ENCODE measurements at regions not wholly inside any gene's neighbourhood (a gene's known extent, or its start where the extent isn't known, plus 50 kb on each side); places are given as distances from the start of the nearest gene placed in this dataset.

DNA sequence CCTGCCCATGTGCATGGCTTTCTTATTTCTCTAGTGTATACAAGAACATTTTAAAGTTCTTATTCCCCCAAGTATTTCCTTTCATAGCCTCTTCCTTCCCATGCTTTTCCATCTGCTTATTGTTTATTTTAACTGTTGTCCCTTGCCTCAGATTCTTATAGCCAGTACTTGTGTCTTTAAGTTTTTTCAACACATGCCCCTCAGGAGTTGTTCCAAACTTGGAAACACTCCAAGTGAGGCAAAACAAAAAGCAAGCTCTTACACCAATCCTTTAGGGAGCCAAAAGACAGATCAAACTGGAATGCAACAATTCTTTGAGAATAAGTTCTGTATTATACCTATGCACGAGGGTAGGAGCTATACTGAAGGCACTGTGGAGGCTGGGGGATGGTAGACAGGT, 222.0 kb upstream of the STK26 start:
- TF ChIP-seq CTCF (IDR thresholded peaks at IDR 0.05; ENCODE audit: insufficient read depth, low read depth, low read length): no peak
- POLR2A ChIA-PET: no interaction called here
- no peaks in the 10 kb centered on the region for H3K27me3 ChIP-seq (ENCODE audit: control insufficient read depth, insufficient read depth, low read length)
- no peak overlapping the region for H3K4me3 ChIP-seq (ENCODE audit: low read depth, low read length)
- CTCF ChIA-PET: no interaction called here
- no peaks in the 10 kb centered on the region for H3K36me3 ChIP-seq (ENCODE audit: control insufficient read depth, insufficient read depth, low read length)
- DNase-seq (ENCODE audit: low read depth): no peak

DNA sequence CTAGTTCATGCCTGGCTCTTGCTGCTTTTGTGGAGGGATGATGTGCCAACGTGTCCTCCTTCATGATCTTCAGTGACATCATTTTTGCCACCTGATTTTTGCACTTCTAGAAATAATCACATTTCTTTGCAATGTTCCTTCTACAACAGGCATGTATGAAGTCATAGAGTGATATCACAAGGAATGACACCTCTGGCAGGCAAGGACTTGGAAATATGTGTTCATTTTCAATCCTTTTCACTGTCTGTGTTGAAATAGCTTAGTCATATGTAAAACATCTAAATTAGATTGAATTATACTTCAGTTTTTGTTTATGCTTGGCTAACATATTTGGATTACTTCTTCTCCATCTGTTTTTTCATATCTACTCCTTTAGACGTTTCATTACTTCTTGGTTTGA, 221.2 kb upstream of the STK26 start:
- DNase-seq (ENCODE audit: low read depth): no peak
- ChIA-PET POLR2A (no interaction called here), CTCF (no interaction called here)
- Histone ChIP-seq H3K36me3 (ENCODE audit: control insufficient read depth, insufficient read depth, low read length) (no peaks in the 10 kb centered on the region), H3K4me3 (ENCODE audit: low read depth, low read length) (no peak overlapping the region), H3K27me3 (ENCODE audit: control insufficient read depth, insufficient read depth, low read length) (no peaks in the 10 kb centered on the region)
- TF ChIP-seq CTCF (IDR thresholded peaks at IDR 0.05; ENCODE audit: insufficient read depth, low read depth, low read length): no peak

DNA sequence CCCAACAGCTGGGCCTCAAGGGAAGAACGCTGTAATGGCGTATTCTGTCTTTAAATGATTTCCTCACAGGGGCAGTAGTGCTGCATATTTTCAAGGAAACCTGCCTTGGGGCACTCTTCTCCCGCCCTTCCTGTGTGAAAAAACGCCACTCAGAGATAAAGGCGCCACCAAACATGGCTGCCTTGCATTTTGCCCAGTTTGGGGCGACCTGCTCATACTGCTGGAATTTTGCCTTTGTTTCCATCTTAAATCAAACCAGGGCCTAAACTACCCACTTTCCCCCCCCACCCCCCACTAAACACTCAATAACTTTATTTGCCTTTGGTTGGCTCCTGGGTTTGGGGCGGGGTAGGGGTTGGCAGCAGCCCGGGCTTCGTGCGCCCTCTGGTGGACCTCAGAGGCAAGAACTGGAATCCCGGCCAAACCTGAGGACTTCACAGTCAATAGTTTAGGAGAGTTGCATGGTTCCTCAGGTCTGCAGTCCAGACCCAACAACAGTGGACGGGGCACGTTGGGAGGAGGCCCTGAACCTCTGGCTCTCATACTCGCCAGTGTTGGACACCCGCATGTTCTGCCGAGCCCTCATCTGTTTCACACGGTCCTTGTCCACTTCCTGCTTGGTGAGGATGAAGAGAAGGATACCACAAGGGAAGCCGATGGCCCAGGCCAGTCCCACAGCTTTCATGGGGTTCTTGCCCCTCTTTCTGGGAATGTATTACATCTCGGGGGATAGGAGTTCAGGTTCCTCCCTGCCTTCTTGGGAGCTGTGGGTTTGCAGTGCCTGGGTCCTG, 220.1 kb upstream of the STK26 start:
- DNase-seq (ENCODE audit: low read depth): no peak
- H3K4me3 ChIP-seq (ENCODE audit: low read depth, low read length): no peak overlapping the region
- no peaks in the 10 kb centered on the region for H3K36me3 ChIP-seq (ENCODE audit: control insufficient read depth, insufficient read depth, low read length)
- no peak for TF ChIP-seq CTCF (IDR thresholded peaks at IDR 0.05; ENCODE audit: insufficient read depth, low read depth, low read length)
- POLR2A ChIA-PET: no interaction called here
- CTCF ChIA-PET: no interaction called here
- no peaks in the 10 kb centered on the region for H3K27me3 ChIP-seq (ENCODE audit: control insufficient read depth, insufficient read depth, low read length)

DNA sequence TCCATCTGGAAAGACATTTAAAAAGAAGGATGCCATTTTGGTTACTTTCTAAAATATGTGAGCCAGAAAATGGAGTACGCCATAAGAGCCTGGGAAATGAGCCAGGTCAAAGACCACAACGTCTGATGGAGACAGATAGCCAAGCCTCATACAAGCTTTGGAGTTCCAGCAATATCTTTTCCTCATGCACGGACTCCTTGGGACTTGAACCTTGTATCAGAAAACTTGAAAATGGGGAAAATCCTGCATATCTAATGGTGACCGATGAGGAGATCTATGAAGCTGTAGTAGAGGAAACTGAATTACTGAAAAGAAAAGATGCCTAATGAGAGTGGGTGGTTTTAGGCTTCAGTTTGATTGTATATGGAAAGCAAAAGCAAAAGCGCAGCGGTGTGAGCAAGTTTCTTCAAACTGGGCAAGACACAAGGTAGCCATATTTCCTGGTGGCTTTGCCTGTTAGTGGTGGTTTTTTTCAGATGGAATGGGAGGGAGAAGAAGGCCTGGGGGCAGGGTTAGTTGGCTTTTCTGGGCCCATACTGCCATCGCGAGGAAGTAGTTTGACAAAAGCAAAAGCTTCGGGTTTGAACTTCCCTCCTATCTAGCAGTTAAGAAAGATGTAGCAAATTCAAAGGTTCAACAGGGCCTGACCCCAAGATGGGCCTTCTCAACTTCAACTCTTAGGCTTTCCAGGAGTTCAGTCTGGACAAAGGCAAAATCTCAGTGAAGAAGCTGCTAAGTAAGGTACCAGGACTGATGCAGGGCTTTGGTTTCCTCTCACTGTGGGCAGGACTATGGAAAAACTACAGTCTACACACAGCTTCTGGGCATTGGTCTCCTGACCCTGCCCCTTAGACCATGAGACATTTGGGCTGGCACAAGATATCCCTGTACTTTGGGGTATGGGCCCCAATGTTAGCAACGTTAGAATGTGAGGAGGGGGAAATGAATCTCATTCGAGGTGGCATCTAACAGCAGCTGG, 210.0 kb upstream of the STK26 start:
- Histone ChIP-seq H3K27me3 (ENCODE audit: control insufficient read depth, insufficient read depth, low read length) (no peaks in the 10 kb centered on the region), H3K36me3 (ENCODE audit: control insufficient read depth, insufficient read depth, low read length) (no peaks in the 10 kb centered on the region), H3K4me3 (ENCODE audit: low read depth, low read length) (peak overlapping the region; percentile 28)
- POLR2A ChIA-PET: no interaction called here
- CTCF ChIA-PET: no interaction called here
- TF ChIP-seq CTCF (IDR thresholded peaks at IDR 0.05; ENCODE audit: insufficient read depth, low read depth, low read length): no peak
- DNase-seq (ENCODE audit: low read depth): no peak

GRCh38 chrX:131816551-131817136, 206.5 kb upstream of the STK26 start:
- 0 out of 2 replicates have a peak, but pooled peaks have one; percentile 1 for TF ChIP-seq CTCF (IDR thresholded peaks at IDR 0.05; ENCODE audit: insufficient read depth, low read depth, low read length)
- CTCF ChIA-PET: no interaction called here
- Histone ChIP-seq H3K27me3 (ENCODE audit: control insufficient read depth, insufficient read depth, low read length) (no peaks in the 10 kb centered on the region), H3K4me3 (ENCODE audit: low read depth, low read length) (no peak overlapping the region), H3K36me3 (ENCODE audit: control insufficient read depth, insufficient read depth, low read length) (no peaks in the 10 kb centered on the region)
- DNase-seq (ENCODE audit: low read depth): no peak
- POLR2A ChIA-PET: no interaction called here
